Fibroblast of the aortic adventitia (primary cell): ENCODE measurements at regions not wholly inside any gene's neighbourhood (a gene's known extent, or its start where the extent isn't known, plus 50 kb on each side); places are given as distances from the start of the nearest gene placed in this dataset.

Experiments used
- DNase-seq: peaks from one replicate; pipeline ENCODE4 v3.0.0-alpha.2; 2010; ENCODE audit warnings: low read depth
- H3K4me3 ChIP-seq: 2 replicates; pipeline ENCODE4 v1.5.1; 2011; ENCODE audit warnings: low read depth, mild to moderate bottlenecking, control low read depth, low read length, moderate library complexity
- CTCF ChIP-seq: IDR thresholded peaks from 2 replicates; pipeline ENCODE4 v1.5.1; 2011; ENCODE audit warnings: mild to moderate bottlenecking, low read length, control low read depth, inconsistent platforms; ENCODE audit not compliant: insufficient read depth

GRCh38 chr1:68307378-68307787 is 75.1 kb upstream of the WLS start:
- TF ChIP-seq CTCF = no peak
- DNase-seq = no peak
- no peak overlapping the region for H3K4me3 ChIP-seq

- peak; percentile 81 for DNase-seq
- TF ChIP-seq CTCF = no peak
- H3K4me3 ChIP-seq = no peak overlapping the region
Observed at GRCh38 chr1:68301471-68302001, 69.2 kb upstream of the WLS start.

GRCh38 chr1:68294367-68295066 is 62.2 kb upstream of the WLS start:
- TF ChIP-seq CTCF = no peak
- DNase-seq = no peak
- no peak overlapping the region for H3K4me3 ChIP-seq

- TF ChIP-seq CTCF = no peak
- H3K4me3 ChIP-seq = no peak overlapping the region
- DNase-seq = peak; percentile 23
Observed at GRCh38 chr1:68293609-68294366, 61.5 kb upstream of the WLS start.

- no peak for TF ChIP-seq CTCF
- H3K4me3 ChIP-seq = no peak overlapping the region
Observed at GRCh38 chr1:68293122-68293521, 60.8 kb upstream of the WLS start.

GRCh38 chr1:68291688-68292384 is 59.5 kb upstream of the WLS start:
- no peak for TF ChIP-seq CTCF
- H3K4me3 ChIP-seq = no peak overlapping the region
- peak; percentile 61 for DNase-seq

More at GRCh38 chr1:68293122-68293521, 60.8 kb upstream of the WLS start:
- no peak for DNase-seq
